Right atrium auricular region (tissue), 2 donors: ENCODE measurements at regions not wholly inside any gene's neighbourhood (a gene's known extent, or its start where the extent isn't known, plus 50 kb on each side); places are given as distances from the start of the nearest gene placed in this dataset.

Experiments used
- DNase-seq: peaks from one replicate; pipeline ENCODE4 v3.0.0-alpha.2; 2019; ENCODE audit warnings: low spot score
- H3K27ac ChIP-seq, 2 donors: fragments of 200-600 bp; sonication (generic); 1 replicate in 1 of 2; 2 replicates in 1 of 2; pipeline ENCODE4 v1.5.1; 2016 to 2019
- H3K27me3 ChIP-seq, 2 donors: fragments of 200-600 bp; sonication (generic); one replicate each; pipeline versions ENCODE4 v1.5.1 to v1.6.0; 2017 to 2019
- H3K36me3 ChIP-seq: fragments of 200-600 bp; sonication (generic); one replicate; pipeline ENCODE4 v1.5.1; 2016
- H3K4me1 ChIP-seq, 2 donors: fragments of 200-600 bp; sonication (generic); one replicate each; pipeline versions ENCODE4 v1.5.1 to v1.6.0; 2017 to 2019
- H3K4me3 ChIP-seq, 2 donors: fragments of 200-600 bp; sonication (generic); 1 replicate in 1 of 2; 2 replicates in 1 of 2; pipeline ENCODE4 v1.5.1; 2017 to 2019; ENCODE audit warnings: mild to moderate bottlenecking in 1 of 2, moderate library complexity in 1 of 2
- H3K9me3 ChIP-seq, 2 donors: fragments of 200-600 bp; sonication (generic); one replicate each; pipeline ENCODE4 v1.5.1; 2019
- CTCF ChIP-seq, 2 donors: fragments of 200-600 bp; sonication (generic); IDR thresholded peaks; one replicate each; pipeline ENCODE4 v1.5.1; 2019; ENCODE audit warnings: antibody characterized with exemption in 2 of 2

DNA sequence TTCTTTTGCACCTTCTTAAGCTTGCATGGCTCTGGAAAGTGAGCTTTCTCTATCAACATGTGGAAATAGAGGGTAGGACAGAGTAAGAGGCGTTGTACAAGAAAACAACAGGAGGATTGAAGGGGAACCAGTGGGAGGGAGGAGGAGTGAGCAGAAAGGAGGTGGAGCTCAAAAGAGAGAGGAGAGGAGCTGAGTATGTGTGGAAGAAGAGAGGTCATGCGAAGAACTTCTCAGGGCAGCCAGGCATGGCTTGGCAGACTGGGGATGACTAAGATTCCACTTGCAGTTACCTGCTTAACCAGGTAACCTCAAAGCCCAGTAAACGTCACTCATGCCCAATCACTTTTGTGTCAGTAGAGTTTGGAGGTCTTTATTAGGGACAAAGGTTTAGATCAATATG lies 105.1 kb downstream of the BCL2L11 start:
- Histone ChIP-seq H3K36me3 (no peaks in the 10 kb centered on the region), H3K27me3 (no peaks in the 10 kb centered on the region), H3K4me1 (no peaks in the 10 kb centered on the region), H3K4me3 (no peak overlapping the region), H3K9me3 (peaks cover 0 to 3% of the 10 kb centered on the region in 2 donors), H3K27ac (no peak overlapping the region)
- no peak for DNase-seq
- no peak for TF ChIP-seq CTCF (IDR thresholded peaks at IDR 0.05)

DNA sequence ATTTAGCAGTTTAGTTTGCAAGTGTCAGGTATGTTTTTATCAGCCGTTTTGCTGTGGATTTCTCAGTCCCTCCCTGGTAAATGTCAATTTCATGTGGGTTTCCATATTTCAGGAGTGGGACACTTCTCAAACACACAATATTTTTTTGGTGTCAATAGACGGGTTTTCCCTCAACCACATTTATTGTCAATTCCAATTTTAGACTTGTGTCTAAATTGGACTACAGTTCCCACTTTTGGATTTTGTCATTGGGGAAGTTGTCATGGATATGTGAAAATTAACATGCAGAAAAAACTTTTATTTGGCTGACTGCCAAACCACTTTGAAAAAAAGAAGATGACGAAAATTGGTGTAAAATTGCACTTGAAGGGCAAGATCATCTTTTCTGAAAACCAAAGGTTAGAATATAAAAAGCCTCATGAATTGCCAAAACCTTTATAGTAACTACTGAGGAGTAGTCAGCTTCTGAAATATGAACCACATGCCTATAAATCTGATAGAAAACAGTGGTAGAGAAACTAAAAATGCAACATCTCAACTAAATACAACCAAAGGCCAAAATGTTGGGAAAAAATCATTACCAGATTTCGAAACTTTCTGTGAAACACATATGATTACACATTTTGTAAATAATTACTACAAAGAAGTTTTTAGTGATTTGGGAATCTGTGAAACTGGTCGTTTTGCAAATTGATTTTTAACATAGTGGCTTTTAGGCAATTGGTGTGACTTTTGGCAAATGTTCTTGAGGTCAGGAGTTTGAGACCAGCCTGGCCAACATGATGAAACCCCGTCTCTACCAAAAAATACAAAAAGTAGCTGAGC lies 106.4 kb downstream of the BCL2L11 start:
- Histone ChIP-seq H3K36me3 (no peaks in the 10 kb centered on the region), H3K27ac (no peak overlapping the region), H3K9me3 (peaks cover 0 to 3% of the 10 kb centered on the region in 2 donors), H3K27me3 (no peaks in the 10 kb centered on the region), H3K4me1 (no peaks in the 10 kb centered on the region), H3K4me3 (no peak overlapping the region)
- no peak for TF ChIP-seq CTCF (IDR thresholded peaks at IDR 0.05)
- no peak for DNase-seq

DNA sequence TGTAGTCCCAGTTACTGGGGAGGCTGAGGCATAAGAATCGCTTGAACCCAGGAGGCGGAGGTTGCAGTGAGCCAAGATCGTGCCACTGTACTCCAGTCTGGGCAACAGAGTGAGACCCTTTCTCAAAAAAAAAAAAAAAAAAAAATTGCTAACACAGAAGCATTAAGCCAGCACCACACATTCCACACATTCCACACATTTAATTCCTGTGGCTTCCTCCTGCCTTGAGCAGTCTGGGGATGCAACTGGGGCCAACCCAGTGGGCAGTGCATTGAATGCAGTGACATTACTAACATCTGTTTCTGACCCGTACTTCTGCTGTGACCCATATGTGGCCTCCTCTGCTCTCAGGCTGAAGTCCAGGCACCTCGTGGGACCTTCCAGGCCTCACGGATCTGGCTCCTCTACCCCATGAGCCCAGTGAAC lies 107.0 kb downstream of the BCL2L11 start:
- DNase-seq = no peak
- H3K9me3 ChIP-seq = peaks cover 0 to 3% of the 10 kb centered on the region in 2 donors

DNA sequence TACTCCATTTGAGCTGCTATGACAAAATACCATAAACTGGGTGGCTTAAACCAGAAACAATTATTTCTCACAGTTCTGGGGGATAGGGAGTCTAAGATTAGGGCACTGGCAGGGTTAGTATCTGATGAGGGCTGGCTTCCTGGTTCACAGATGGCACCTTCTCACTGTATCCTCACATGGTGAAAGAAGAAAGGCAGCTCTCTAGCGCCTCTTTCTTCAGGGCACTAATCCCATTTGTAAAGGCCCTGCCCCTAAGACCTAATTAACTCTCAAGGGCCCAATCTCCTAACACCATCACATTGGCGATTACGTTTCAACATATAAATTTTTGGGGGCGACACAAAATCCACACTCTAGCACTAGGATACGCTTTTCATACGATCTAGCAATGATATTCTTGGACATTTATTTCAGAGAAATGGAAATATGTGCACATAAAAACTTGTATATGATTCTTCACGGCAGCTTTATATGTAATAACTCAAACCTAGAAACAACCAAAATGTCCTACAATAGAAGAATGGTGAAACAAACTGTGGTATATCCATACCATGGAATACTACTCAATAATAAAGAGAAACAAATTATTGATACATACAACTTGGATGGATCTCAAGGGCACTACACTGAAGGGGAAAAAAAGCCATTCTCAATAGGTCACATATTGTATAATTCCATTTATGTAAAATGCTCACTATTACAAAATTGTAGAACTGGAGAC lies 111.0 kb downstream of the BCL2L11 start:
- Histone ChIP-seq H3K27me3 (no peaks in the 10 kb centered on the region), H3K36me3 (no peaks in the 10 kb centered on the region), H3K4me3 (no peak overlapping the region), H3K4me1 (peaks cover 0 to 12% of the 10 kb centered on the region in 2 donors), H3K9me3 (peaks cover 0 to 3% of the 10 kb centered on the region in 2 donors), H3K27ac (no peak overlapping the region)
- TF ChIP-seq CTCF (IDR thresholded peaks at IDR 0.05) = no peak
- DNase-seq = no peak

More for the DNA sequence above, 107.0 kb downstream of the BCL2L11 start:
- no peak overlapping the region for H3K4me3 ChIP-seq
- H3K27me3 ChIP-seq = no peaks in the 10 kb centered on the region
- H3K27ac ChIP-seq = no peak overlapping the region
- H3K4me1 ChIP-seq = no peaks in the 10 kb centered on the region
- no peaks in the 10 kb centered on the region for H3K36me3 ChIP-seq
- no peak for TF ChIP-seq CTCF (IDR thresholded peaks at IDR 0.05)

DNA sequence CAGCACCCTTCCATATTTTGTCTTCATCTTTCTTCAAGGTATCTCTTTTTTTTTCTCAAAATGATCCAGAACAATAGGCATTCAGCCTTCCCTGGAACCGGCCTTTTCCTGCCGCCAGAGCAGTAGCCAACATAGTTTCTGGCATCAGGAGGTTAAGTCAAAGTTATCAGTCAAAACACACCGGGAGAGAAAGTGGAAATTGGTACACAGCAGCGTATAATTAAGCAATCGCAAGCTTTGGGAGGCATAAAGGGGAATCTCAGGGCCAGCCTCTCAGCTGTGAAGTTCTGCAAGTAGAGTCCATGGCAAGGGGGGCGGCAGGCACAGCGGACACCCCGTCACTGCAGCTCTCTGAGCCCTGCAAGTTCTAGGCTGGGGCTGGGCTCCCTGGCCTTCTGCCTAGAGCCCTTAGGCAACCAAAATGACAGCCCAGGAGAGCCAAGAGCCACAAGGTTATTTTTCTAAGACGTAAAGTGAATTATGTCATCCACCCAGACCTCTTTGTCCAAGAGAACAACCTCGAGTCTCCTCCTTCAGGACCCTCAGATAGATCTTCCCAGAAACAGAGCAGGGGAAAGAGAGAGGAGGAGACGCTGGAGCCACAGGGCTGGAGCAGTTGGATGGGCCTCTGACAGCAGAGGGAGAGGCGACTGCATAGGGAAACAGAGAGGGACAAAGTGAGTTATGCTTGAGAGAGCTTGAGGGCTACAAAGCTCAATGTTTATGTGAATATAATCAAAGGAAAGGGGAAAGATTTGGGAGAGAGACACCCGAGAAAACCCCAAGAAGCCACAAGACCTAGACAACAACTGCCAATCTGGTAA lies 114.7 kb downstream of the BCL2L11 start:
- Histone ChIP-seq H3K4me3 (no peak overlapping the region), H3K27me3 (no peaks in the 10 kb centered on the region), H3K4me1 (peaks cover 0 to 13% of the 10 kb centered on the region in 2 donors), H3K36me3 (no peaks in the 10 kb centered on the region), H3K9me3 (no peaks in the 10 kb centered on the region), H3K27ac (peak overlapping the region; percentile 52 to 56)
- DNase-seq = no peak
- TF ChIP-seq CTCF (IDR thresholded peaks at IDR 0.05) = no peak
